Heart left ventricle (tissue), 13 donors: ENCODE measurements at regions not wholly inside any gene's neighbourhood (a gene's known extent, or its start where the extent isn't known, plus 50 kb on each side); places are given as distances from the start of the nearest gene placed in this dataset.

ENCODE experiments used
- CTCF ChIP-seq, 12 donors: fragments of 200-600 bp; sonication (generic) in 4 of 12; IDR thresholded peaks; one replicate each; pipeline versions ENCODE4 v1.5.0 to v1.8.0; 2018 to 2022; ENCODE audit warnings: antibody characterized with exemption in 12 of 12, mild to moderate bottlenecking in 5 of 12
- POLR2A ChIP-seq, 2 donors: fragments of 450-650 bp; IDR thresholded peaks; one replicate each; pipeline ENCODE4 v1.6.1; 2017; ENCODE audit warnings: antibody characterized with exemption in 2 of 2, mild to moderate bottlenecking in 2 of 2, moderate library complexity in 2 of 2
- donor health status: ischemic (EF 13 %, LVEDD 7.1; RV severe dilation, severe dysfunction).
- donor health status: DM: no; HTN: yes; CAD: no.
- donor health status: DM: no; HTN: no; CAD: no.
- donor health status: ischemic (EF 25% LVEDD 6.9; RV normal size, moderate dysfunction).
- donor health status: ischemic (EF 25% LVEDD 5.7; RV mildly dilated, moderate dysfunction).
- donor health status: ischemic (EF 35%, LVEDD 5.7; RV mildly dilated, moderate dysfunction).
- donor health status: nonischemic (EF 11% LVEDD 7.7; RV severe dilation, severe dysfunction).
- donor health status: DM: yes; HTN: yes; CAD: no.
- donor health status: PGD.
- donor health status: ischemic (EF 29% LVEDD 5.4; RV normal size, mild dysfunction).
- donor health status: nonischemic (EF 23%, LVEDD 6.1; RV moderate dilation, normal function).

- TF ChIP-seq CTCF (IDR thresholded peaks at IDR 0.05) (no peak), POLR2A (IDR thresholded peaks at IDR 0.05) (no peak)
Measured at GRCh38 chr3:168241156-168241555, 145.4 kb upstream of the GOLIM4 start.
